ENCODE measurements at regions not wholly inside any gene's neighbourhood (a gene's known extent, or its start where the extent isn't known, plus 50 kb on each side); places are given as distances from the start of the nearest gene placed in this dataset.

DNA sequence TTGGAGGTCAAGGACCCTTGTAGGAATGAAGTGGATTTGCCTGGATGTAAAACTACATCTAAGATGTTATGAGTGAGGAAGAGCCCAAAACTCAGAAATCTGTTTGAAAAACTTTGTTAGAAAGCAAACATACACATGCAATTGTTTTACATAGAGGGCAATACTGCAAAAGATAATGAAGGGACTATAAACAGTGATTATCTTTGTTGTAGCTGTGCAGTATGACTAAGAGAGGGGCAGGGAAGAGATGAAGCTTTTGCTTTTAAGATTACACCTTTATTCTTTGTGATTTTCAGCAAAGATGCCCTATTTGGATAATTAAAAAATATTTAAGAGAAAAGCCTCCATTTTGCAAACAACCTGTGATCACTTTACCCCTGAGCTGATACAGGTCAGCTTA lies 839.9 kb upstream of the RBFOX1 start:
- TF ChIP-seq, protein P1, sequence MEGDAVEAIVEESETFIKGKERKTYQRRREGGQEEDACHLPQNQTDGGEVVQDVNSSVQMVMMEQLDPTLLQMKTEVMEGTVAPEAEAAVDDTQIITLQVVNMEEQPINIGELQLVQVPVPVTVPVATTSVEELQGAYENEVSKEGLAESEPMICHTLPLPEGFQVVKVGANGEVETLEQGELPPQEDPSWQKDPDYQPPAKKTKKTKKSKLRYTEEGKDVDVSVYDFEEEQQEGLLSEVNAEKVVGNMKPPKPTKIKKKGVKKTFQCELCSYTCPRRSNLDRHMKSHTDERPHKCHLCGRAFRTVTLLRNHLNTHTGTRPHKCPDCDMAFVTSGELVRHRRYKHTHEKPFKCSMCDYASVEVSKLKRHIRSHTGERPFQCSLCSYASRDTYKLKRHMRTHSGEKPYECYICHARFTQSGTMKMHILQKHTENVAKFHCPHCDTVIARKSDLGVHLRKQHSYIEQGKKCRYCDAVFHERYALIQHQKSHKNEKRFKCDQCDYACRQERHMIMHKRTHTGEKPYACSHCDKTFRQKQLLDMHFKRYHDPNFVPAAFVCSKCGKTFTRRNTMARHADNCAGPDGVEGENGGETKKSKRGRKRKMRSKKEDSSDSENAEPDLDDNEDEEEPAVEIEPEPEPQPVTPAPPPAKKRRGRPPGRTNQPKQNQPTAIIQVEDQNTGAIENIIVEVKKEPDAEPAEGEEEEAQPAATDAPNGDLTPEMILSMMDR (conservative IDR thresholded peaks at IDR 0.05; ENCODE audit: low read depth in 2 of 2): no peak
- TF ChIP-seq POLR2AphosphoS5 (IDR thresholded peaks at IDR 0.05; ENCODE audit: low read depth) (no peak), EZH2 (IDR thresholded peaks at IDR 0.05; ENCODE audit: low read depth, unreplicated experiment) (no peak), ZNF114 (CRISPR knock-in tag; IDR thresholded peaks at IDR 0.05) (no peak), EZH2phosphoT487 (IDR thresholded peaks at IDR 0.05; ENCODE audit: unreplicated experiment) (no peak), CREB1 (CRISPR knock-in tag; IDR thresholded peaks at IDR 0.05; ENCODE audit: low read depth) (no peak), ZNF331 (CRISPR knock-in tag; IDR thresholded peaks at IDR 0.05; ENCODE audit: low read depth) (no peak), JUNB (IDR thresholded peaks at IDR 0.05; ENCODE audit: unreplicated experiment) (no peak)
- TF ChIP-seq, protein P2, sequence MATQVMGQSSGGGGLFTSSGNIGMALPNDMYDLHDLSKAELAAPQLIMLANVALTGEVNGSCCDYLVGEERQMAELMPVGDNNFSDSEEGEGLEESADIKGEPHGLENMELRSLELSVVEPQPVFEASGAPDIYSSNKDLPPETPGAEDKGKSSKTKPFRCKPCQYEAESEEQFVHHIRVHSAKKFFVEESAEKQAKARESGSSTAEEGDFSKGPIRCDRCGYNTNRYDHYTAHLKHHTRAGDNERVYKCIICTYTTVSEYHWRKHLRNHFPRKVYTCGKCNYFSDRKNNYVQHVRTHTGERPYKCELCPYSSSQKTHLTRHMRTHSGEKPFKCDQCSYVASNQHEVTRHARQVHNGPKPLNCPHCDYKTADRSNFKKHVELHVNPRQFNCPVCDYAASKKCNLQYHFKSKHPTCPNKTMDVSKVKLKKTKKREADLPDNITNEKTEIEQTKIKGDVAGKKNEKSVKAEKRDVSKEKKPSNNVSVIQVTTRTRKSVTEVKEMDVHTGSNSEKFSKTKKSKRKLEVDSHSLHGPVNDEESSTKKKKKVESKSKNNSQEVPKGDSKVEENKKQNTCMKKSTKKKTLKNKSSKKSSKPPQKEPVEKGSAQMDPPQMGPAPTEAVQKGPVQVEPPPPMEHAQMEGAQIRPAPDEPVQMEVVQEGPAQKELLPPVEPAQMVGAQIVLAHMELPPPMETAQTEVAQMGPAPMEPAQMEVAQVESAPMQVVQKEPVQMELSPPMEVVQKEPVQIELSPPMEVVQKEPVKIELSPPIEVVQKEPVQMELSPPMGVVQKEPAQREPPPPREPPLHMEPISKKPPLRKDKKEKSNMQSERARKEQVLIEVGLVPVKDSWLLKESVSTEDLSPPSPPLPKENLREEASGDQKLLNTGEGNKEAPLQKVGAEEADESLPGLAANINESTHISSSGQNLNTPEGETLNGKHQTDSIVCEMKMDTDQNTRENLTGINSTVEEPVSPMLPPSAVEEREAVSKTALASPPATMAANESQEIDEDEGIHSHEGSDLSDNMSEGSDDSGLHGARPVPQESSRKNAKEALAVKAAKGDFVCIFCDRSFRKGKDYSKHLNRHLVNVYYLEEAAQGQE (IDR thresholded peaks at IDR 0.05; ENCODE audit: unreplicated experiment): no peak
